IPS DF 6.9 (cell line): ENCODE measurements at regions not wholly inside any gene's neighbourhood (a gene's known extent, or its start where the extent isn't known, plus 50 kb on each side); places are given as distances from the start of the nearest gene placed in this dataset.

Experiments
- DNase-seq: peaks from one replicate; pipeline ENCODE4 v3.0.0-alpha.2; 2013; ENCODE audit warnings: low read depth, low spot score
- H3K27ac ChIP-seq: one replicate; pipeline ENCODE4 v1.5.1; 2013; ENCODE audit warnings: low read length, control low read depth
- H3K27me3 ChIP-seq: 2 replicates; pipeline ENCODE4 v1.6.1; 2013; ENCODE audit warnings: mild to moderate bottlenecking, low read length; ENCODE audit not compliant: control insufficient read depth, insufficient read depth
- H3K36me3 ChIP-seq: 2 replicates; pipeline ENCODE4 v1.6.1; 2013; ENCODE audit warnings: low read length; ENCODE audit not compliant: control insufficient read depth, insufficient read depth
- H3K4me1 ChIP-seq: 2 replicates; pipeline ENCODE4 v1.6.1; 2013; ENCODE audit warnings: low read length; ENCODE audit not compliant: control insufficient read depth, insufficient read depth
- H3K4me3 ChIP-seq: 2 replicates; pipeline ENCODE4 v1.5.1; 2013; ENCODE audit warnings: mild to moderate bottlenecking, low read length
- H3K9me3 ChIP-seq: 2 replicates; pipeline ENCODE4 v1.6.1; 2013; ENCODE audit warnings: low read length, inconsistent platforms; ENCODE audit not compliant: control insufficient read depth, insufficient read depth
- WGBS: extraction: QIAGEN DNeasy Blood & Tissue Kit; methylation state at CpG from one replicate; pipeline ENCODE4 v1.1.7; 2013; ENCODE audit warnings: mixed read lengths, missing lambda C conversion rate; ENCODE audit not compliant: insufficient read length, insufficient coverage; 5-methylcytosine and 5-hydroxymethylcytosine counted together

- Histone ChIP-seq H3K9me3 (no peaks in the 10 kb centered on the region), H3K4me1 (peaks cover 4% of the 10 kb centered on the region; the same call in 1 of the 2 replicates), H3K27ac (no peak overlapping the region), H3K4me3 (no peak overlapping the region), H3K36me3 (no peaks in the 10 kb centered on the region), H3K27me3 (no peaks in the 10 kb centered on the region)
- no peak for DNase-seq
- no CpG with 5 or more reads among the region's 7 CpGs for WGBS
These were observed 269.4 kb downstream of the TCF7L2 start for GRCh38 chr10:113219446-113219845.

GRCh38 chr10:113221756-113222168, 271.7 kb downstream of the TCF7L2 start:
- WGBS: no CpG with 5 or more reads among the region's 6 CpGs
- H3K27me3 ChIP-seq: no peaks in the 10 kb centered on the region
- H3K4me1 ChIP-seq: peaks cover 4% of the 10 kb centered on the region; the same call in 1 of the 2 replicates
- DNase-seq: no peak
- no peaks in the 10 kb centered on the region for H3K9me3 ChIP-seq
- no peaks in the 10 kb centered on the region for H3K36me3 ChIP-seq
- H3K27ac ChIP-seq: no peak overlapping the region
- no peak overlapping the region for H3K4me3 ChIP-seq

- Histone ChIP-seq H3K36me3 (no peaks in the 10 kb centered on the region), H3K27ac (no peak overlapping the region), H3K4me3 (no peak overlapping the region), H3K9me3 (no peaks in the 10 kb centered on the region), H3K4me1 (peaks cover 4% of the 10 kb centered on the region; the same call in 1 of the 2 replicates), H3K27me3 (no peaks in the 10 kb centered on the region)
- DNase-seq: no peak
- WGBS: no CpG with 5 or more reads among the region's 12 CpGs
These were observed 272.2 kb downstream of the TCF7L2 start for GRCh38 chr10:113222207-113222606.

GRCh38 chr10:113225364-113225763, 275.3 kb downstream of the TCF7L2 start:
- Histone ChIP-seq H3K27me3 (no peaks in the 10 kb centered on the region), H3K4me3 (no peak overlapping the region), H3K36me3 (no peaks in the 10 kb centered on the region), H3K4me1 (peaks cover 4% of the 10 kb centered on the region; the same call in 1 of the 2 replicates), H3K27ac (no peak overlapping the region), H3K9me3 (no peaks in the 10 kb centered on the region)
- DNase-seq: no peak
- WGBS: 100% methylated on average over 1 of the region's 2 CpGs

GRCh38 chr10:113225903-113226302, 275.9 kb downstream of the TCF7L2 start:
- no peaks in the 10 kb centered on the region for H3K36me3 ChIP-seq
- no peaks in the 10 kb centered on the region for H3K9me3 ChIP-seq
- H3K4me1 ChIP-seq: peaks cover 4% of the 10 kb centered on the region; the same call in 1 of the 2 replicates
- H3K27ac ChIP-seq: no peak overlapping the region
- no peaks in the 10 kb centered on the region for H3K27me3 ChIP-seq
- DNase-seq: no peak
- H3K4me3 ChIP-seq: no peak overlapping the region
- WGBS: no CpG with 5 or more reads among the region's 11 CpGs

GRCh38 chr10:113226399-113226798, 276.4 kb downstream of the TCF7L2 start:
- Histone ChIP-seq H3K36me3 (no peaks in the 10 kb centered on the region), H3K4me1 (peaks cover 4% of the 10 kb centered on the region; the same call in 1 of the 2 replicates), H3K9me3 (no peaks in the 10 kb centered on the region), H3K27ac (no peak overlapping the region), H3K27me3 (no peaks in the 10 kb centered on the region), H3K4me3 (no peak overlapping the region)
- no CpG with 5 or more reads among the region's 8 CpGs for WGBS
- no peak for DNase-seq

- Histone ChIP-seq H3K27me3 (no peaks in the 10 kb centered on the region), H3K4me3 (no peak overlapping the region), H3K27ac (no peak overlapping the region), H3K4me1 (no peaks in the 10 kb centered on the region), H3K36me3 (no peaks in the 10 kb centered on the region), H3K9me3 (no peaks in the 10 kb centered on the region)
- WGBS: no CpG with 5 or more reads among the region's 8 CpGs
- no peak for DNase-seq
These were observed 276.9 kb downstream of the TCF7L2 start for GRCh38 chr10:113226831-113227445.

- Histone ChIP-seq H3K9me3 (no peaks in the 10 kb centered on the region), H3K4me1 (no peaks in the 10 kb centered on the region), H3K27me3 (no peaks in the 10 kb centered on the region), H3K4me3 (no peak overlapping the region), H3K27ac (no peak overlapping the region), H3K36me3 (no peaks in the 10 kb centered on the region)
- DNase-seq: no peak
- no CpG with 5 or more reads among the region's 7 CpGs for WGBS
These were observed 278.5 kb downstream of the TCF7L2 start for GRCh38 chr10:113228530-113228929.

- Histone ChIP-seq H3K27ac (no peak overlapping the region), H3K36me3 (no peaks in the 10 kb centered on the region), H3K27me3 (no peaks in the 10 kb centered on the region), H3K9me3 (no peaks in the 10 kb centered on the region), H3K4me3 (no peak overlapping the region), H3K4me1 (no peaks in the 10 kb centered on the region)
- DNase-seq: no peak
- no CpG with 5 or more reads among the region's 6 CpGs for WGBS
These were observed 280.1 kb downstream of the TCF7L2 start for GRCh38 chr10:113230011-113230610.

- Histone ChIP-seq H3K9me3 (no peaks in the 10 kb centered on the region), H3K27me3 (no peaks in the 10 kb centered on the region), H3K4me1 (no peaks in the 10 kb centered on the region), H3K27ac (no peak overlapping the region), H3K36me3 (no peaks in the 10 kb centered on the region), H3K4me3 (no peak overlapping the region)
- DNase-seq: no peak
- no CpG with 5 or more reads among the region's 5 CpGs for WGBS
These were observed 283.0 kb downstream of the TCF7L2 start for GRCh38 chr10:113232928-113233511.
